ENCODE measurements at regions not wholly inside any gene's neighbourhood (a gene's known extent, or its start where the extent isn't known, plus 50 kb on each side); places are given as distances from the start of the nearest gene placed in this dataset.
A peak's percentile ranks its signal among the peaks of the same experiment; 100 is the strongest.

DNA sequence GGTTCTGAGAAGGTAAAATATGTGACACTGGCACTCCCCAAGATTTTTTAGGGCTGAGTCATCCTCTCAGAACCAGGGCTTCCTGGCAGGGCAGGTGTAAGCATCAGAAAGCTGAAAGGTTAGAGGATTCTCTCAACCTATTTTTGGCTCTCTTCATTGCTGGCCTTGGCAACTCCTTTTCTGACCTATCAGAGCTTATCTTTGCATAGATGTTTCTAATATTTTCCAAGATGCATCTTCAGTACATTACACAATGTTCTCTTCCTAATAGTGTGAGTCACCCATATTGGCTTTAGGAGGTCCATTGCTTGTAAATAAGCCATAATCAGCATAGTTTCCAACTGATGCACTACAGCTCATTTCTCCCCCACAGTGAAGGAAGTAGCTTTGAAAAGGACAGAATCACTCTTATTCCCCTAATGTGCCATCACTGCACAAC lies 2008.4 kb upstream of the PIK3C3 start:
- TF ChIP-seq, protein P1, sequence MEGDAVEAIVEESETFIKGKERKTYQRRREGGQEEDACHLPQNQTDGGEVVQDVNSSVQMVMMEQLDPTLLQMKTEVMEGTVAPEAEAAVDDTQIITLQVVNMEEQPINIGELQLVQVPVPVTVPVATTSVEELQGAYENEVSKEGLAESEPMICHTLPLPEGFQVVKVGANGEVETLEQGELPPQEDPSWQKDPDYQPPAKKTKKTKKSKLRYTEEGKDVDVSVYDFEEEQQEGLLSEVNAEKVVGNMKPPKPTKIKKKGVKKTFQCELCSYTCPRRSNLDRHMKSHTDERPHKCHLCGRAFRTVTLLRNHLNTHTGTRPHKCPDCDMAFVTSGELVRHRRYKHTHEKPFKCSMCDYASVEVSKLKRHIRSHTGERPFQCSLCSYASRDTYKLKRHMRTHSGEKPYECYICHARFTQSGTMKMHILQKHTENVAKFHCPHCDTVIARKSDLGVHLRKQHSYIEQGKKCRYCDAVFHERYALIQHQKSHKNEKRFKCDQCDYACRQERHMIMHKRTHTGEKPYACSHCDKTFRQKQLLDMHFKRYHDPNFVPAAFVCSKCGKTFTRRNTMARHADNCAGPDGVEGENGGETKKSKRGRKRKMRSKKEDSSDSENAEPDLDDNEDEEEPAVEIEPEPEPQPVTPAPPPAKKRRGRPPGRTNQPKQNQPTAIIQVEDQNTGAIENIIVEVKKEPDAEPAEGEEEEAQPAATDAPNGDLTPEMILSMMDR (conservative IDR thresholded peaks at IDR 0.05; ENCODE audit: low read depth) = no peak
- CTCF ChIA-PET = interaction anchor here (0.6 kb wide), 1 partner anchor 776 kb away, joined by 3 read pairs; no protein-coding TSS in a partner anchor
- POLR2A ChIA-PET (ENCODE audit: low non-redundant PET) = no interaction called here
- no peak overlapping the region for H3K27ac ChIP-seq
- DNase-seq (ENCODE audit: low spot score) = peak; percentile 70

DNA sequence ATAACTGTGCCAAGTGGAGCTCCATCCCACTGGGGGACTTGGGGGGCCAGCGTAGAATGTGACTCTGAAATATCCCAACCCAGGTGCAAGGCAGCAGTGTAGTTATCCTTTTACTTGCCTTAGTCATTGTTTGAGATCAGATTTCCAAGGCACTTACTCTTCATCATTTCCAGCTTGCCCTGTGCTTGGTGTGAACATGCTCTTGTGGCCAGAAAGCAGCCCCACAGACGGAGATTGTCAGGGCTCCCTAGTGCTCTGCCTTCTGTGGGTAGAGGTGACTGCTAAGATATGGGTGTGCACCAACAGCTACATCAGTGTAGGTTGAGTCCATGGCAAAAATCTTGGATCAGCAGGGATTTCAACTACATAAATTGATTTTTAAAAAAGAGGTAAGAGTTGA lies 2010.0 kb upstream of the PIK3C3 start:
- ChIA-PET CTCF (no interaction called here), POLR2A (ENCODE audit: low non-redundant PET) (no interaction called here)
- no peak overlapping the region for H3K27ac ChIP-seq
- no peak for DNase-seq (ENCODE audit: low spot score)
- TF ChIP-seq, protein P1 (conservative IDR thresholded peaks at IDR 0.05; ENCODE audit: low read depth) = no peak

DNA sequence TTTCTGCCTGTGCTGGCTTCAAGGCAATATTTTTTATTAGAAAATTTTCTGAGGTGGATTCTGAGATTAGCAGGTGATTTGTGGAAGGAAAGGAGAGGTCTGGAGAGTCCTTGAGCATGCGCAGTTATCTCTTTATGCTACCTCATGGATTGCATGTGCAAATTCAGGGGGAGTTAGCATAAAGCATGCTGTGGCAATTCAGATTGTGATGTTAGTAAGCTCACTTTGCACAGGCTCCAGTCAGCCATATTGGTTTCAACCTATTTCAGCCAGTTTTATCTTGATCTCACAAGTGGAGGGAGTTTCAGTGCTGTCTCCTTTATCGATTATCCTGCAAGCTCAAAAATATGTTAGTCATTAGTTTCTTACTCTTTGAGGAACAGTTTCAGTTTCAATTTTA lies 2012.3 kb upstream of the PIK3C3 start:
- ChIA-PET CTCF (no interaction called here), POLR2A (ENCODE audit: low non-redundant PET) (no interaction called here)
- TF ChIP-seq, protein P1 (conservative IDR thresholded peaks at IDR 0.05; ENCODE audit: low read depth) = no peak
- no peak overlapping the region for H3K27ac ChIP-seq
- no peak for DNase-seq (ENCODE audit: low spot score)

DNA sequence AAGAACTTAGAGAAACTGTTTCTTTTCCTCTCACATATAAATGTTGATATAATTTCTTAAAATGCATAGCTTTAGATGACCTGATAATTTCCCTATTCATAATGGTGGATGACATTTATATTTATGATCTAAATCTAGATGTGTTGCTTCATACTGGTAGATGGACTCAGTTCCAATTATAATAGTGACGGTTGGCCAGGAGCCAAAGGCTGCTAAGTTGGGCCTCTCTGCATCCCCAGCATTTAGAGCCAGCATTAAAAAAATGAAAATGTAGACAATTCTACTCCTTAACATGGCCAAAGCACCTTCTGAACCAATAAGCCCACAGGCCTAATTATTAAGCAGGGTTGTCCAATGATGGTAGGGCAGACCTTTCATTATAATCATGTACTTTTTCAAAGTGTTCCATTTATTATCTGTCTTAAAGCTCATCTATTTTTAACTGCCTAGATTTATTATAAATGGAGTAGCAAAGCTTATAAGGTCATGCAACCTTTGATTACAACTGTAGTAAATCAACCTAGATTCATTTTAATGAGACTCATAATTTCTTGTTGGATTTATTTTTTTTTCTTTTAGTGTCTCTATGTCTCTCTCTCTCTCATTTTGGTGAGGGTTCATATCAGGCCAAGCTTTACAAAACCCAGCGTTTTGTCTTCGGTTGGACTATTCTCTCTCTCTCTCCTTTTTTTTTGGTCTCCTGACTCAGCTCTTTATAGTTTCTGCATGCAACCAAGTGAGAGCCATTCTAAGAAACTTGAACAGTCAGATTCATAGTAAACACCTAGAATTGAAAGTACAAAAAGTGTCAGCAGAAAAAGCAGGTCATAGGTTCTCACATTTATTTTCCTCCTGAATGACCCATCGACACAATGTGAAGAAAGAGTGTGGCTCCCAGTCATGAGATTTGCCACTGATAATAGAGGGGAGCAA lies 2016.1 kb upstream of the PIK3C3 start:
- ChIA-PET POLR2A (ENCODE audit: low non-redundant PET) (no interaction called here), CTCF (interaction anchor here (0.6 to 0.7 kb wide), 2 partner anchors 86 to 412 kb away, joined by 3 to 4 read pairs; no protein-coding TSS in a partner anchor)
- no peak overlapping the region for H3K27ac ChIP-seq
- TF ChIP-seq, protein P1 (conservative IDR thresholded peaks at IDR 0.05; ENCODE audit: low read depth) = no peak
- DNase-seq (ENCODE audit: low spot score) = no peak

DNA sequence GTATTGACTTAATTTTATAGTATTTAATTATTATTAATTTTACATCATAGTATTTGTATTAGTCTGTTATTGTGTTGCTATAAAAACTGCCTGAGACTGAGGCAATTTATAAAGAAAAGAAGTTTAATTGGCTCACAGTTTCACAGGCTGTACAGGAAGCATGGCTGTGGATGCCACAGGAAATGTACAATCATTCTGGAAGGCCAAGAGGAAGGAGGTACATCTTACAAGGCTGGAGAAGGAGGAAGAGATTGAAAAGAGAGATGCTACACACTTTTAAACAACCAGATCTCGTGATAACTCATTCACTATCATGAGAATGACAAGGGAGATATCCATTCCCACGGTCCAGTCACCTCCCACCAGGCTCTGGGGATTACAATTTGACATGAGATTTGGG lies 2019.4 kb upstream of the PIK3C3 start:
- no peak for DNase-seq (ENCODE audit: low spot score)
- CTCF ChIA-PET = no interaction called here
- TF ChIP-seq, protein P1 (conservative IDR thresholded peaks at IDR 0.05; ENCODE audit: low read depth) = no peak
- no peak overlapping the region for H3K27ac ChIP-seq
- POLR2A ChIA-PET (ENCODE audit: low non-redundant PET) = no interaction called here

DNA sequence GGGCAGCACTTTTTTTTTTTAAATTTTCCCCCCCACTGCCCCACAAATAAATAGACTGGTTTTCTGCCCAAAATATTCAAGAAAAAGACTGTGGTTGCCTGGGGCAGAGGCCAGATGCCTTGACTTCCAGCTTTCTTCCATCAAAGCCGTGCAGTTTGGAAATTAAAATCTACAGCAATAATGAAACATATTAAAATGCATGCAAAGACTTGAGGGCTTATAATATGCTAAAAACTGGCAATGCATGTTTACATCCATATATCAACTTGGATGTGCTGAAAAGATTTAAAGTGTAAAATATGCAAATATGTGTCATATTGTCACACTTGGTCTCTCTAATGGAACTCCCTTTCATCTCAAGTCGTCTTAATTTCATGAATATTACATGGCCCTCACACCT lies 2036.2 kb upstream of the PIK3C3 start:
- no peak overlapping the region for H3K27ac ChIP-seq
- ChIA-PET POLR2A (ENCODE audit: low non-redundant PET) (no interaction called here), CTCF (no interaction called here)
- TF ChIP-seq, protein P1 (conservative IDR thresholded peaks at IDR 0.05; ENCODE audit: low read depth) = no peak
- no peak for DNase-seq (ENCODE audit: low spot score)

All from RWPE1 (cell line).